PC-9 (cell line): ENCODE measurements at regions not wholly inside any gene's neighbourhood (a gene's known extent, or its start where the extent isn't known, plus 50 kb on each side); places are given as distances from the start of the nearest gene placed in this dataset.

Experiments used
- EZH2 ChIP-seq: fragments of 200-600 bp; sonication (generic); IDR thresholded peaks from 2 replicates; pipeline ENCODE4 v1.8.0; 2017; ENCODE audit warnings: antibody characterized with exemption, low read depth
- TF ChIP-seq, protein P1 (sequence below): fragments of 200-600 bp; sonication (generic); conservative IDR thresholded peaks from 2 replicates; pipeline ENCODE4 v1.6.1; 2017; ENCODE audit warnings: mixed run types, antibody characterized with exemption, mild to moderate bottlenecking, moderate library complexity

DNA sequence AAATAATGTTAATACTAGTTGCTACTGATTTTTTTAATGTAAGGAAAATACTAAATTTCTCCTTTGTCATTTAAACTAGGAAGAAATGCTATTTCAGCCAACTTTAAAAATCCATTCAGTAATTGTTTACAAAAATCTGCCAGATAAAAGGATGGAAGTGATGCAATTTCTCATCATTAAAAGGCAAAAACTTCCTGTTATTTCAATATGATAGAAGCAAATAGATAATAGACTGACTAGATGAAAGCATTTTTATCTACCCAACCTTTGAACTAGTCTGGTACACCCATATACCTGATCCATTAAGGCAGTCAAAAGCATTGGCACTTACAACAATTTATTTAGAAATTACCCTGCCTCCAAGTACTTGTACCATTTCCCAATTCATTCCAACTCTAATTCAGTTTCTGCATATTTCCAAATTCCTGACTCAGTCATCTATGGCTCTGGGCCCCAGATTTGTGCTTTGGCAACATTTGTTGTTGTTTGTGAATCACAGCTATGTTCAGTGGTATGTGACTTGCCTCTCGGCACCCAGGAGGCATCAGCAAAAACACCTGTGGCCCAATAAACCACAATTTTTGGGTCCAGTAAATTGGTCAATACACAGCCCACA is 482.6 kb upstream of the SEMA3A start:
- no peak for TF ChIP-seq EZH2
- TF ChIP-seq, protein P1, sequence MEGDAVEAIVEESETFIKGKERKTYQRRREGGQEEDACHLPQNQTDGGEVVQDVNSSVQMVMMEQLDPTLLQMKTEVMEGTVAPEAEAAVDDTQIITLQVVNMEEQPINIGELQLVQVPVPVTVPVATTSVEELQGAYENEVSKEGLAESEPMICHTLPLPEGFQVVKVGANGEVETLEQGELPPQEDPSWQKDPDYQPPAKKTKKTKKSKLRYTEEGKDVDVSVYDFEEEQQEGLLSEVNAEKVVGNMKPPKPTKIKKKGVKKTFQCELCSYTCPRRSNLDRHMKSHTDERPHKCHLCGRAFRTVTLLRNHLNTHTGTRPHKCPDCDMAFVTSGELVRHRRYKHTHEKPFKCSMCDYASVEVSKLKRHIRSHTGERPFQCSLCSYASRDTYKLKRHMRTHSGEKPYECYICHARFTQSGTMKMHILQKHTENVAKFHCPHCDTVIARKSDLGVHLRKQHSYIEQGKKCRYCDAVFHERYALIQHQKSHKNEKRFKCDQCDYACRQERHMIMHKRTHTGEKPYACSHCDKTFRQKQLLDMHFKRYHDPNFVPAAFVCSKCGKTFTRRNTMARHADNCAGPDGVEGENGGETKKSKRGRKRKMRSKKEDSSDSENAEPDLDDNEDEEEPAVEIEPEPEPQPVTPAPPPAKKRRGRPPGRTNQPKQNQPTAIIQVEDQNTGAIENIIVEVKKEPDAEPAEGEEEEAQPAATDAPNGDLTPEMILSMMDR: no peak
